Astrocyte of the hippocampus (primary cell): ENCODE measurements at regions not wholly inside any gene's neighbourhood (a gene's known extent, or its start where the extent isn't known, plus 50 kb on each side); places are given as distances from the start of the nearest gene placed in this dataset.
"Not testable (repeated sequence)": the region's sequence is repeated elsewhere in the genome, so short reads cannot be mapped to it uniquely, and the experiment has no call there.

Source experiments
- DNase-seq: peaks from one replicate; pipeline ENCODE4 v3.0.0; 2011; ENCODE audit warnings: low read depth, low spot score

- DNase-seq = no peak
These were observed 113.5 kb upstream of the VRK1 start for GRCh38 chr14:96683562-96684289.

DNA sequence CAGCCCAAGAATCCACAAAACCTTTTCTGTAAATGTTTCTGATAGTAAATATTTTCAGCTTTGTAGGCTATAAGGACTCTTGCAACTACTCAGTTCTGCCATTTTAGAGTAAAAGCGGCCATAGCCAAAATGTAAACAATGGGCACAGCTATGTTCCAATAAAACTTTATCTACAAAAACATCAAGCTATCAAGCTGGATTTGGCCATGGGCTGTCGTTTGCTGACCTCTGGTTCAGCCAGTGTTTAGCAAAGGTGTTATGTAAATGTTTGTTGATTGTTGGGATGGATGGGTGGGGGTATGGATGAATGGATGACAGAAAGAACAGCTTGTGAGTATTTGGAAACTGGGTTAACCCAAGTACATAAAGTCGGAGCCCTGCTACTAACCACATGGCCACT, 111.1 kb upstream of the VRK1 start:
- no peak for DNase-seq

GRCh38 chr14:96688629-96689028, 108.6 kb upstream of the VRK1 start:
- DNase-seq = no peak

DNA sequence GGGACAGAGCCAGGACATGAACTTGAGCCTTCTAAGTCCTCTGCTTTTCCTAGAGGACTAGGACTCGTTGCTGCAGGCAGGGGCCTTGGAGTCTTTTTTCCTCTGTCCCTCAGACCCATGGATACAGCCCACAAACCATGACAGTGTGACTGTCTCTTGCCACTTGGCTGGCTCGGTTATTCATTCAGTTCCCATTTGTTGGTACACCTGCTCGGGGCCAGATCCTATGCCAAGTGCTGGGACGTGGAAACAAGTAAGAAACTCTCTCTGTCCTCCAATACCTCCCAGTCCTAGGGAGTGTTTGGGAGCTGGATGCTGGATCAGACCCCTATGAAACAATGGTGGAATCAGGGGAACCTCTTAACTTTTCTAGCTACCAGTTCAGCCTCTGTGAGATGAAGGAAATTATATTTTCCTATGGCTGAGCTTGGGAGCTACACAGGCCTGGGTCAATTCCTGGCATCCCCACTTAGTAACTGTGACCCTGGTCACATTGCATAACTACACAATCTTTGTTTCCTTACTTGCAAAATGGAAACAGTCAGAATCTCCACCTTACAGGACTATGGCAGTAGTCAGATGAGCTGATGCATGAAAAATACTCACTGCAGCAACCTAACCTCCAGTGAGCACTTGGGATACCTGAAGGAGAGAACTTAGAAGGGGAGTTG, 106.3 kb upstream of the VRK1 start:
- DNase-seq = no peak

DNA sequence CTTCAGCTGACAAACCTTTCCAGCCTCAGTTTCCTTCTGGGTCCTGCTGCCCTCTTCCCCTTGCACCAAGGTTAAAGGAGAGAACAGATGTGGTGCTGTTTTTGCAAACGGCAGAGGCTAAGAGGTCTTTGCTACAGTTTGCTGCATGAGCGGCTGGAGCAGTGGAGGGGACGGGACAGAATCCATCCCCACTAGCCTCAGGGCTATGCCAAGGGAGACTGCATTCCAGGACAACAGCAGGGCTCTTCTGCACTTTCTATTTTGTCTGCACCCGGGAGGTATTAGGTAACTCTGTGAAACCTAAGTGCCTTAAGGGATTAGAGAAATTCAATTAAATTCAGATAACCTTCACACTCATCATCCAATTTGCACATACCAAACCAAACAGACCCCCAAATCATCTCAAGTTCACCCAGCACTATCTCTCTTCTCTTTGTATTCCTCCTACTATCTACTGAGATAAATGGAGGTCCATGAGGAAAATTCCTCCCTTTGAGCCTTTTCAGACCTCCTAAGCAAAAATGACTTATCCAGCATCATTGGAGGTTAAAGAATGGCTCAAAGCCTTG, 103.8 kb upstream of the VRK1 start:
- DNase-seq = no peak

GRCh38 chr14:96693987-96694386, 103.2 kb upstream of the VRK1 start:
- DNase-seq = no peak

- no peak for DNase-seq
These were observed 98.1 kb upstream of the VRK1 start for GRCh38 chr14:96698960-96699539.

DNA sequence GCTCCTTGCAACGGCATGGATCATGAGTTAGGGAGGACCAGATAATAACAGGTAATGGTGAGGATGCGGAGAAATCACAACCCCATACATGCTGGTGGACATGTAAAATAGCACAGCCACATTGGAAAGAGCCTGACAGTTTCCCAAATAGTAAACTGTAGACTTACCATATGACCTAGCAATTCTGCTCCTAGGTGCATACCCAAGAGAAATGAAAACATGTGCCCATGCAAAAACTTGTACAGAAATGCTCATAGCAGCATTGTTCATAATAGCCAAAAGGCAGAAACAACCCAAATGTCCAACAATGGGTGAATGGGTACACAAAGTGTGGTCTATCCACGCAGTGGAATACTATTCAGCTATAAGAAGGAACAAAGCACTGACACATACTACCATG, 97.5 kb upstream of the VRK1 start:
- DNase-seq = no peak

DNA sequence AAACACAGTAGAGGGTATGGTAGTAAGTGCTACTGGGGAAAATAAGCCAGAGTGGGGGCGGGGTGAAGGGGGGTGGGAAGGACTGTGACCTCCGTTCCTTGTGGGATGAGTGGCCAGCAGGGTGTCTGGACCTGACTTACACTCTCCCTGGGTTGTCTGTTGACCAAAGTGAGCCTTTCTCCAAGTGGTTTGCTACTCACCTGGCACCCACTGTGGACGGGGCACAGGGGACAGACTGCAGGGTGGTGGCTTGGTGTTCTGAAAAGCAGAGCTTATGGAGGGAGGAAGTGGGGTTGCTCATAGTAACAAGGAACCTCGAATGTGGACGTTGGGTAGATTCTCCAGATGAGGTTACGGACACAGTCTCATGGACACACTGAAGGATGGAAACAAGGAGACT, 94.4 kb upstream of the VRK1 start:
- DNase-seq = no peak

- no peak for DNase-seq
These were observed 91.6 kb upstream of the VRK1 start for GRCh38 chr14:96705422-96706092.

- DNase-seq = no peak
These were observed 90.3 kb upstream of the VRK1 start for GRCh38 chr14:96706893-96707292.

GRCh38 chr14:96710060-96710666, 87.0 kb upstream of the VRK1 start:
- no peak for DNase-seq

GRCh38 chr14:96711559-96712267, 85.5 kb upstream of the VRK1 start:
- no peak for DNase-seq

DNA sequence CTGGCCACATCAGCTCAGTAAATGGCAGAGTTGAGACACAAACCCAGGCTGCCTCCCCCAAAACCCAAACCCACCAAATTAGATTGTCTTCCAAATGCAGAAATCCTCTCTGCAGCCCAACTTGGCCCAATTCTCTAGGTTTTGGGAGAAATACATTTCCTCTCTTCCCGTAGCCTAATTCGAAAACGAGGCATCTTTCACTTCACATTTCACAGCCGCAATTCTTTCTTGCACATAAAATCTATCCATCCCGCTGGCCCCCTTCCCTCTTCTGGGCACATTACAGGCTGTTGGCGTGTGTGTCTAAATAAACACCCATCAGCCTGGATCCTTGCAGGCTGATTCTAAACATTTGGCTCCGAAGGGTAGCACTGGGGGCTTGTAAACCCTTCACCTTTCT, 83.8 kb upstream of the VRK1 start:
- no peak for DNase-seq

GRCh38 chr14:96714537-96714936, 82.6 kb upstream of the VRK1 start:
- DNase-seq = not testable (repeated sequence)

GRCh38 chr14:96717116-96717515, 80.1 kb upstream of the VRK1 start:
- no peak for DNase-seq

GRCh38 chr14:96718407-96718806, 78.8 kb upstream of the VRK1 start:
- no peak for DNase-seq

DNA sequence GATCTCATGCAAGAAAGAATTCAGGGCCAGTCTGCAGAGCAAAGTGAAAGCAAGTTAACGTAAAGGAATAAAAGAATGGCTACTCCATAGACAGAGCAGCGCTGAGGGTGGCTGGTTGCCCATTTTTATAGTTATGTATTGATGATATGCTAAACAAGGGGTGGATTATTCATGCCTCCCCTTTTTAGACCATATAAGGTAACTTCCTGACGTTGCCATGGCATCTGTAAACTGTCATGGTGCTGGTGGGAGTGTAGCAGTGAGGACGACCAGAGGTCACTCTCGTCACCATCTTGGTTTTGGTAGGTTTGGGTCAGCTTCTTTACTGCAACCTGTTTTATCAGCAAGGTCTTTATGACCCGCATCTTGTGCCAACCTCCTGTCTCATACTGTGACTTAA, 76.5 kb upstream of the VRK1 start:
- DNase-seq = not testable (repeated sequence)

DNA sequence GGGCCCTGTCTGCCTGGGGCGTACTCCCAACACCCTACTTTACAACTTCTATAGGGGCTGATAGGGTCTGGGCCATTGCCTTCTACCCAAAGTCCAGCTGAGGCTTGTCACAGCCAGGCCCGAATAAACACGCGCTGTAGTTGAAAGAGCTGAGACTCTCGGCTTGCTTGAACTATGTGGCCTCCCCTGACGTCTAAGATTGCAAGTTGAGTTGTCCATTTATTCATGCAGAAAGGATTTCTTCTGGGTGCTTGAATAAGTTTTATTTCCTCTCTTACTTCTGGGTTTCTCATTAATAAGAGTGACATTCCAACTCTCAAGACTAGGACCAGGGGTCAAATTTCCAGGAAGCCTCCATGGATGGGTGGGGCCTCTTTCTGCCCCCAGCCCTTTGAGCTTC, 74.4 kb upstream of the VRK1 start:
- DNase-seq = no peak

- no peak for DNase-seq
These were observed 73.2 kb upstream of the VRK1 start for GRCh38 chr14:96723946-96724345.

DNA sequence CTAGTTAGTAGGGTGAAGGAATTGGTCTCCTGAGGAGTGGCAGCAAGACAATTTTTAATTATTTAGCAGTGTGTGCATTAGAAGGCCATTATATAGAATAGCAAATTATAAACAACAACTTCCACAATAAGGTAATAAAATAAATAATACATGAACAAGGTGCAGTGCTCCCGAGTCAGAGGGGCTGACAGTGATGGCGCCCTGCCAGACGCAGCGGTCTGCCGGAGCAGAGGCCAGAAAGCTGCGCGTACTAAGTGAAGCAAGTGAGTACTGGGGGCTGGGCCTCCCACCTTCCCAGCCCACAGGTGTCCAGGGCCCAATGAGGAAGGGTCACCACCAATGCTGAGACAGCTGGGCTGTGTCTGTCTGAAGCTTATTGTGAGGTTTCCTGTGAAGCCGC, 72.0 kb upstream of the VRK1 start:
- DNase-seq = no peak
